ENCODE measurements at regions not wholly inside any gene's neighbourhood (a gene's known extent, or its start where the extent isn't known, plus 50 kb on each side); places are given as distances from the start of the nearest gene placed in this dataset.

GRCh38 chr1:178614286-178614685 lies 101.4 kb downstream of the TEX35 start:
- Histone ChIP-seq H3K36me3 (ENCODE audit: control insufficient read depth, insufficient read depth, low read length) (no peaks in the 10 kb centered on the region), H3K9me3 (ENCODE audit: control insufficient read depth, insufficient read depth, low read length) (no peaks in the 10 kb centered on the region), H3K4me3 (ENCODE audit: low read length) (no peak overlapping the region), H3K27ac (ENCODE audit: low read length) (no peak overlapping the region), H3K4me1 (ENCODE audit: control insufficient read depth, insufficient read depth, low read length) (no peaks in the 10 kb centered on the region), H3K27me3 (ENCODE audit: control insufficient read depth, insufficient read depth, low read length) (no peaks in the 10 kb centered on the region)
- WGBS (ENCODE audit: insufficient coverage), result 93% methylated on average over 8 of the region's 8 CpGs
- H3K9me3 Mint-ChIP-seq, result no peaks in the 10 kb centered on the region
- no peak for ATAC-seq
- H3K27ac Mint-ChIP-seq, result no peak overlapping the region
- peaks cover 0 to 6% of the 10 kb centered on the region in 2 donors for H3K4me1 Mint-ChIP-seq
- no peaks in the 10 kb centered on the region for H3K36me3 Mint-ChIP-seq
- H3K27me3 Mint-ChIP-seq (ENCODE audit: low read depth in 2 of 2), result no peaks in the 10 kb centered on the region
- no peak for DNase-seq
- H3K4me3 Mint-ChIP-seq, result no peak overlapping the region
- no peak for TF ChIP-seq CTCF (IDR thresholded peaks at IDR 0.05)
- intact Hi-C loops (cut with micrococcal nuclease), result no loop called here

- no peaks in the 10 kb centered on the region for H3K27me3 Mint-ChIP-seq (ENCODE audit: low read depth in 2 of 2)
- no peak overlapping the region for H3K4me3 ChIP-seq (ENCODE audit: low read length)
- no peak overlapping the region for H3K27ac ChIP-seq (ENCODE audit: low read length)
- no peaks in the 10 kb centered on the region for H3K36me3 ChIP-seq (ENCODE audit: control insufficient read depth, insufficient read depth, low read length)
- TF ChIP-seq CTCF (IDR thresholded peaks at IDR 0.05), result no peak
- DNase-seq (no peak), ATAC-seq (no peak)
- no peaks in the 10 kb centered on the region for H3K27me3 ChIP-seq (ENCODE audit: control insufficient read depth, insufficient read depth, low read length)
- intact Hi-C loops (cut with micrococcal nuclease), result no loop called here
- no peaks in the 10 kb centered on the region for H3K4me1 ChIP-seq (ENCODE audit: control insufficient read depth, insufficient read depth, low read length)
- no peaks in the 10 kb centered on the region for H3K9me3 Mint-ChIP-seq
- 92% methylated on average over 3 of the region's 4 CpGs for WGBS (ENCODE audit: insufficient coverage)
- no peaks in the 10 kb centered on the region for H3K4me1 Mint-ChIP-seq
- H3K36me3 Mint-ChIP-seq, result no peaks in the 10 kb centered on the region
- no peak overlapping the region for H3K4me3 Mint-ChIP-seq
- no peak overlapping the region for H3K27ac Mint-ChIP-seq
- H3K9me3 ChIP-seq (ENCODE audit: control insufficient read depth, insufficient read depth, low read length), result no peaks in the 10 kb centered on the region
Measured at GRCh38 chr1:178619042-178619927, 105.8 kb upstream of the RALGPS2 start.

- Mint-ChIP-seq H3K4me1 (no peaks in the 10 kb centered on the region), H3K27me3 (ENCODE audit: low read depth in 2 of 2) (no peaks in the 10 kb centered on the region), H3K9me3 (no peaks in the 10 kb centered on the region), H3K27ac (no peak overlapping the region), H3K36me3 (no peaks in the 10 kb centered on the region), H3K4me3 (no peak overlapping the region)
- no peak for TF ChIP-seq CTCF (IDR thresholded peaks at IDR 0.05)
- no peaks in the 10 kb centered on the region for H3K4me1 ChIP-seq (ENCODE audit: control insufficient read depth, insufficient read depth, low read length)
- H3K4me3 ChIP-seq (ENCODE audit: low read length), result no peak overlapping the region
- no peaks in the 10 kb centered on the region for H3K27me3 ChIP-seq (ENCODE audit: control insufficient read depth, insufficient read depth, low read length)
- H3K9me3 ChIP-seq (ENCODE audit: control insufficient read depth, insufficient read depth, low read length), result no peaks in the 10 kb centered on the region
- intact Hi-C loops (cut with micrococcal nuclease), result no loop called here
- 81% methylated on average over 4 of the region's 5 CpGs for WGBS (ENCODE audit: insufficient coverage)
- no peaks in the 10 kb centered on the region for H3K36me3 ChIP-seq (ENCODE audit: control insufficient read depth, insufficient read depth, low read length)
- DNase-seq, result no peak
- no peak for ATAC-seq
- no peak overlapping the region for H3K27ac ChIP-seq (ENCODE audit: low read length)
Measured at GRCh38 chr1:178620584-178621475, 104.2 kb upstream of the RALGPS2 start.
